ENCODE measurements at regions not wholly inside any gene's neighbourhood (a gene's known extent, or its start where the extent isn't known, plus 50 kb on each side); places are given as distances from the start of the nearest gene placed in this dataset.

GRCh38 chr6:47168180-47168579, 126.0 kb upstream of the ADGRF1 start:
- TF ChIP-seq, protein P1, sequence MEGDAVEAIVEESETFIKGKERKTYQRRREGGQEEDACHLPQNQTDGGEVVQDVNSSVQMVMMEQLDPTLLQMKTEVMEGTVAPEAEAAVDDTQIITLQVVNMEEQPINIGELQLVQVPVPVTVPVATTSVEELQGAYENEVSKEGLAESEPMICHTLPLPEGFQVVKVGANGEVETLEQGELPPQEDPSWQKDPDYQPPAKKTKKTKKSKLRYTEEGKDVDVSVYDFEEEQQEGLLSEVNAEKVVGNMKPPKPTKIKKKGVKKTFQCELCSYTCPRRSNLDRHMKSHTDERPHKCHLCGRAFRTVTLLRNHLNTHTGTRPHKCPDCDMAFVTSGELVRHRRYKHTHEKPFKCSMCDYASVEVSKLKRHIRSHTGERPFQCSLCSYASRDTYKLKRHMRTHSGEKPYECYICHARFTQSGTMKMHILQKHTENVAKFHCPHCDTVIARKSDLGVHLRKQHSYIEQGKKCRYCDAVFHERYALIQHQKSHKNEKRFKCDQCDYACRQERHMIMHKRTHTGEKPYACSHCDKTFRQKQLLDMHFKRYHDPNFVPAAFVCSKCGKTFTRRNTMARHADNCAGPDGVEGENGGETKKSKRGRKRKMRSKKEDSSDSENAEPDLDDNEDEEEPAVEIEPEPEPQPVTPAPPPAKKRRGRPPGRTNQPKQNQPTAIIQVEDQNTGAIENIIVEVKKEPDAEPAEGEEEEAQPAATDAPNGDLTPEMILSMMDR (conservative IDR thresholded peaks at IDR 0.05; ENCODE audit: low read depth, low read length), result no peak
- no peak overlapping the region for H3K4me3 ChIP-seq (ENCODE audit: low read depth, low read length)
- peak; percentile 96 for DNase-seq (ENCODE audit: low read depth)

DNA sequence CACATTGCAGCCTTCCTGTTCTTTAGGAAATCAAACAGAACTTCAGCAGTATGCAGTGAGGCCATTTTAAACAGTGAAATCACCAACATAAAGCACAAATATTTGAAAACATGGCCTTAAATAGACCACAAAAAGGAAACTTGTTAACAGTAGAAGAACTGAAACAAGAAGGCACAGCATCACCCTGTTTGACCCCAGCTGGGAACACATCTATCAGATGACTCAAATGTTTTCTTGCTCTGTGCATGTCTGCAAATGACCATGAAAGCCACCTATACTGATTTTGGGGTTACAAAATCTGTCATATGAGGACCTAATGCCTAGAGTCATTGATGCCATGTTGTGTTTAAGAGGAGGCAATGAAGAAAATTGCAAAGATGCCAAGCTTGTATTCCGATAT, 123.8 kb upstream of the ADGRF1 start:
- DNase-seq (ENCODE audit: low read depth), result no peak
- H3K4me3 ChIP-seq (ENCODE audit: low read depth, low read length), result no peak overlapping the region
- TF ChIP-seq, protein P1 (conservative IDR thresholded peaks at IDR 0.05; ENCODE audit: low read depth, low read length), result no peak

DNA sequence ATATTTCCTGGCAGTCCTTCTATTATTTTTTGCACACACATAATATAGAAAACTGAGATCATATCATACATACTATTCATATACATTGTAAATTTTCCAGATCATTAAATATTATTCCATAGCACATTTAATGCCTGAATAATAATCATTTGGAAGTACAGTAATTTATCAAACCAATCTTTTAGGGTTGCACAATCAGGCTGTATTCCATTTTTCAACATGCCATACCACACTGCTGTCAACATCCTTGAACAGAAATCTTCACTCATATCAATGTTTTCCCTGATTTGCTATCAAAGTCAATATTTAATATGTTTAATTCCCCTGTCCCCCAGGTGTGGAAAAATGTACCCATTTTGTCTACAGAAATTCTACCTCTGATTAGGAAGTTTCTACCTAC, 122.7 kb upstream of the ADGRF1 start:
- TF ChIP-seq, protein P1 (conservative IDR thresholded peaks at IDR 0.05; ENCODE audit: low read depth, low read length), result no peak
- H3K4me3 ChIP-seq (ENCODE audit: low read depth, low read length), result no peak overlapping the region

GRCh38 chr6:47163536-47163935, 121.4 kb upstream of the ADGRF1 start:
- no peak overlapping the region for H3K4me3 ChIP-seq (ENCODE audit: low read depth, low read length)
- no peak for DNase-seq (ENCODE audit: low read depth)
- TF ChIP-seq, protein P1 (conservative IDR thresholded peaks at IDR 0.05; ENCODE audit: low read depth, low read length), result no peak

More for the DNA sequence above, 122.7 kb upstream of the ADGRF1 start:
- DNase-seq (ENCODE audit: low read depth), result no peak

- DNase-seq (ENCODE audit: low read depth), result no peak
- TF ChIP-seq, protein P1 (conservative IDR thresholded peaks at IDR 0.05; ENCODE audit: low read depth, low read length), result no peak
- no peak overlapping the region for H3K4me3 ChIP-seq (ENCODE audit: low read depth, low read length)
Measured at GRCh38 chr6:47162793-47163192, 120.7 kb upstream of the ADGRF1 start.

DNA sequence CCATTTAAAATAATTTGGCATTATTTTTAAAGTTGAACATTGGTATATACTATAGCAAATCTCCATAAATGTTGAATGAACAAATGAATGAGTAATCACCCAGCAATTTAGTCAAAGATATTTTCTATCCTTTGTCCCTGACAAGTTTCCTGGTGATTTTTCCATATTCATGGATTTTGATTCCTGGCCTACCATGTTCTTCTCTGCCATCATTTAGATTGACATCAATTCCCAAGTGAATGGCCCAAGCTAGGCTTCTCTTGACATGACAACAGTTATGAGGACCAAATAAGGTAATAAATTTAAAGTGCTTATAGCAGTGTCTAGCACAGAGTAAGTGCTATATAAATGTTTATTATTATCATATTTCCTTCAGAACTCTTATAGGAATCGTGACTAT, 120.1 kb upstream of the ADGRF1 start:
- TF ChIP-seq, protein P1 (conservative IDR thresholded peaks at IDR 0.05; ENCODE audit: low read depth, low read length), result no peak
- no peak for DNase-seq (ENCODE audit: low read depth)
- H3K4me3 ChIP-seq (ENCODE audit: low read depth, low read length), result no peak overlapping the region

DNA sequence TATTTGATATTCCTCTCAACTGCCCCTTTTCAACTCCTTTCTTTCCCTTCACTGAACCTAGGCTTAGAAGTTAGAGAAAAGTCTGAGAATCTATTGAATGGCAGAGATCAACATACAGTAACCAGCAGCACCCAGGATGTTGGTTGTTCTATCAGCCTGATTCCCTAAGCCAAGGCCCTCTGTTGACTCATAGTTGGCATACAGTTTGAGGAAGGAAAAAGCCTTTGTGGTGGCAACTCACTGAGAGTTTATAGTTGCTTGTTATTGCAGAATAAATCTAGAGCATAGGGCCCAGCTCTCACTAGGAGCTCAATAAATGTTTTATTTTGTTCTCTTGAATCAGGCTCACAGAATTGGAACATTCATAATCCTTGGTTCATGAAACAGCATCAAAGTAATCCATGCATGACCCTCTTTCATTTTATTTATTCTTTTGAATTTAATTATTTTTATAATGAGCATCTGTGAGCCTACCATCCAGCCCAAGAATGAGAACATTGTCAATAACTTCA, 119.1 kb upstream of the ADGRF1 start:
- H3K4me3 ChIP-seq (ENCODE audit: low read depth, low read length), result no peak overlapping the region
- TF ChIP-seq, protein P1 (conservative IDR thresholded peaks at IDR 0.05; ENCODE audit: low read depth, low read length), result no peak

More for the DNA sequence above, 119.1 kb upstream of the ADGRF1 start:
- peak; percentile 72 for DNase-seq (ENCODE audit: low read depth)
